HG03066 (cell line): ENCODE measurements at regions not wholly inside any gene's neighbourhood (a gene's known extent, or its start where the extent isn't known, plus 50 kb on each side); places are given as distances from the start of the nearest gene placed in this dataset.

ENCODE experiments used
- ATAC-seq: cut with Tn5 transposase; IDR thresholded peaks from one replicate; pipeline ENCODE4 v1.9.1; 2021; ENCODE audit warnings: low read depth; ENCODE audit not compliant: unreplicated experiment

GRCh38 chrX:22325096-22325495 is 52.4 kb downstream of the CBLL2 start:
- no peak for ATAC-seq

- no peak for ATAC-seq
These were observed 57.1 kb downstream of the CBLL2 start for GRCh38 chrX:22329783-22330182.

GRCh38 chrX:22338740-22339139 is 66.0 kb downstream of the CBLL2 start:
- ATAC-seq = no peak

- ATAC-seq = no peak
These were observed 66.7 kb downstream of the CBLL2 start for GRCh38 chrX:22339459-22339858.

- no peak for ATAC-seq
These were observed 67.4 kb downstream of the CBLL2 start for GRCh38 chrX:22340022-22340616.

GRCh38 chrX:22343192-22343591 is 70.5 kb downstream of the CBLL2 start:
- ATAC-seq = no peak

GRCh38 chrX:22345884-22346283 is 73.2 kb downstream of the CBLL2 start:
- ATAC-seq = no peak

- ATAC-seq = no peak
These were observed 74.8 kb downstream of the CBLL2 start for GRCh38 chrX:22347491-22347890.

- no peak for ATAC-seq
These were observed 76.4 kb downstream of the CBLL2 start for GRCh38 chrX:22349116-22349515.

- ATAC-seq = no peak
These were observed 78.4 kb downstream of the CBLL2 start for GRCh38 chrX:22351076-22351475.

GRCh38 chrX:22351966-22352365 is 79.3 kb downstream of the CBLL2 start:
- no peak for ATAC-seq

- no peak for ATAC-seq
These were observed 84.9 kb downstream of the CBLL2 start for GRCh38 chrX:22357621-22358020.

- ATAC-seq = no peak
These were observed 87.4 kb downstream of the CBLL2 start for GRCh38 chrX:22360129-22360528.

- no peak for ATAC-seq
These were observed 92.7 kb downstream of the CBLL2 start for GRCh38 chrX:22365460-22365859.

GRCh38 chrX:22366166-22366702 is 93.5 kb downstream of the CBLL2 start:
- no peak for ATAC-seq

GRCh38 chrX:22366906-22367305 is 94.2 kb downstream of the CBLL2 start:
- ATAC-seq = no peak

- no peak for ATAC-seq
These were observed 100.4 kb downstream of the CBLL2 start for GRCh38 chrX:22373094-22373493.

- no peak for ATAC-seq
These were observed 101.1 kb downstream of the CBLL2 start for GRCh38 chrX:22373766-22374165.

- ATAC-seq = no peak
These were observed 103.7 kb downstream of the CBLL2 start for GRCh38 chrX:22376369-22376768.

GRCh38 chrX:22378296-22378695 is 105.6 kb downstream of the CBLL2 start:
- ATAC-seq = no peak

- no peak for ATAC-seq
These were observed 111.3 kb downstream of the CBLL2 start for GRCh38 chrX:22383988-22384387.

- ATAC-seq = no peak
These were observed 117.0 kb downstream of the CBLL2 start for GRCh38 chrX:22389556-22390179.
